HS-5 (cell line): ENCODE measurements at regions not wholly inside any gene's neighbourhood (a gene's known extent, or its start where the extent isn't known, plus 50 kb on each side); places are given as distances from the start of the nearest gene placed in this dataset.

Experiments used
- DNase-seq: peaks from one replicate; pipeline ENCODE4 v3.0.0-alpha.2; 2012; ENCODE audit warnings: low read depth

- no peak for DNase-seq
These were observed 222.8 kb upstream of the CITED2 start for GRCh38 chr6:139597087-139597763.

- DNase-seq: no peak
These were observed 220.7 kb upstream of the CITED2 start for GRCh38 chr6:139595183-139595582.

GRCh38 chr6:139594333-139594965 lies 220.0 kb upstream of the CITED2 start:
- no peak for DNase-seq

- DNase-seq: no peak
These were observed 218.6 kb upstream of the CITED2 start for GRCh38 chr6:139593081-139593480.

GRCh38 chr6:139592011-139592410 lies 217.6 kb upstream of the CITED2 start:
- no peak for DNase-seq

GRCh38 chr6:139591075-139591865 lies 216.8 kb upstream of the CITED2 start:
- DNase-seq: no peak

- DNase-seq: no peak
These were observed 215.8 kb upstream of the CITED2 start for GRCh38 chr6:139590206-139590605.

- peak; percentile 70 for DNase-seq
These were observed 214.5 kb upstream of the CITED2 start for GRCh38 chr6:139588734-139589593.

- DNase-seq: no peak
These were observed 213.7 kb upstream of the CITED2 start for GRCh38 chr6:139588076-139588639.

- DNase-seq: peak; percentile 93
These were observed 213.0 kb upstream of the CITED2 start for GRCh38 chr6:139587469-139587868.

- no peak for DNase-seq
These were observed 211.8 kb upstream of the CITED2 start for GRCh38 chr6:139586273-139586672.

- DNase-seq: no peak
These were observed 210.2 kb upstream of the CITED2 start for GRCh38 chr6:139584599-139584998.

- DNase-seq: no peak
These were observed 209.0 kb upstream of the CITED2 start for GRCh38 chr6:139583420-139583819.

GRCh38 chr6:139582956-139583355 lies 208.5 kb upstream of the CITED2 start:
- no peak for DNase-seq

- no peak for DNase-seq
These were observed 207.0 kb upstream of the CITED2 start for GRCh38 chr6:139581485-139581865.

GRCh38 chr6:139580592-139581484 lies 206.4 kb upstream of the CITED2 start:
- DNase-seq: no peak

GRCh38 chr6:139577763-139578604 lies 203.5 kb upstream of the CITED2 start:
- DNase-seq: peak; percentile 87

GRCh38 chr6:139577124-139577762 lies 202.8 kb upstream of the CITED2 start:
- DNase-seq: no peak

GRCh38 chr6:139572001-139572400 lies 197.6 kb upstream of the CITED2 start:
- no peak for DNase-seq
